Bronchial epithelial cell (primary cell): ENCODE measurements at regions not wholly inside any gene's neighbourhood (a gene's known extent, or its start where the extent isn't known, plus 50 kb on each side); places are given as distances from the start of the nearest gene placed in this dataset.

Experiments
- DNase-seq: peaks from one replicate; pipeline ENCODE4 v3.0.0-alpha.2; 2010; ENCODE audit warnings: low read depth
- FAIRE-seq: peaks from 2 replicates; lab custom pipeline; 2011; peaks lifted over from hg19 to GRCh38; lab: Jason Lieb, UNC
- H3K27me3 ChIP-seq: 2 replicates; pipeline ENCODE4 v1.5.1; 2011; ENCODE audit warnings: low read length; ENCODE audit not compliant: control insufficient read depth, insufficient read depth
- H3K36me3 ChIP-seq: 2 replicates; pipeline ENCODE4 v1.5.1; 2011; ENCODE audit warnings: low read length; ENCODE audit not compliant: control insufficient read depth, insufficient read depth
- H3K4me3 ChIP-seq: 2 replicates; pipeline ENCODE4 v1.5.1; 2011; ENCODE audit warnings: mild to moderate bottlenecking, low read depth, low read length, control low read depth
- CTCF ChIP-seq: IDR thresholded peaks from 2 replicates; pipeline ENCODE4 v1.5.1; 2011; ENCODE audit warnings: mild to moderate bottlenecking, moderate library complexity, low read length, control low read depth, inconsistent platforms; ENCODE audit not compliant: insufficient read depth, severe bottlenecking

DNA sequence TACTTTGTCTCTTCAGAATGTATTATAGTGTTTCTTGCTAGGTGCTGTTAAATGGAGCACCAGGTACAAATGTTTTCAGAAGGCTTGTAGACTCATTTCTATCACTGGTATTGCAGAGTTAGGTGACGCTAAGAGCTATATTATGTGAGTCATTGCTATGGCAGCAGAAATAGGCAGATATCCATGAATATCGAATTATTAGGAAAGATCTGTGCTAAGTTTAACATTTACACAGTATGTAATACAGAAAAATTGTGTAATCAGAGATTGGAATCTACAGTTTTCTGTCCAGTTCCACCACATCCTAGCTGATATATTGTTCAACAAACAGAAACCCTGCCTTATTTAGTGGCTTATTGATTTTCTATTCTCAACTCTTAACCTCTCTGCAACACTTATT lies 1025.5 kb downstream of the STIM2 start:
- H3K27me3 ChIP-seq = no peaks in the 10 kb centered on the region
- FAIRE-seq = no peak

DNA sequence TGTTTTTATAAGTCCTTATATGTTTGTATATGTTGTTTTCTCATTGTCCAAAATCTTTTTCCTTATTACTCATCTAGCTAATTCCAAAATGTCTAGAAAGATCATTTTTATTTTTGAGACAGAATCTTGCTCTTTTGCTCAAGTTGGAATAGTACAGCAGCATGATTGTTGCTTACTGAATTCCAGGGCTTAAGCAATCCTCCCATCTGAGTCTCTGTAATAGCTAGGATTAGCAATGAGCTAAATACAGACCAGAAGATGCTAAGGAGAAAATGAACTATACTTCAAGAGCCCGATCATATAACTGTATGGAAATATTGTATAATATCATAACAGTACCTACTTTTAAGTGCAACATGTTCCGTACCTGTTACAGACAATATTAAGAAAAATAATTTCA lies 1027.0 kb downstream of the STIM2 start:
- no peaks in the 10 kb centered on the region for H3K36me3 ChIP-seq
- FAIRE-seq = no peak

More for the DNA sequence above, 1025.5 kb downstream of the STIM2 start:
- no peak for DNase-seq
- H3K36me3 ChIP-seq = no peaks in the 10 kb centered on the region
- TF ChIP-seq CTCF = no peak
- H3K4me3 ChIP-seq = no peak overlapping the region

DNA sequence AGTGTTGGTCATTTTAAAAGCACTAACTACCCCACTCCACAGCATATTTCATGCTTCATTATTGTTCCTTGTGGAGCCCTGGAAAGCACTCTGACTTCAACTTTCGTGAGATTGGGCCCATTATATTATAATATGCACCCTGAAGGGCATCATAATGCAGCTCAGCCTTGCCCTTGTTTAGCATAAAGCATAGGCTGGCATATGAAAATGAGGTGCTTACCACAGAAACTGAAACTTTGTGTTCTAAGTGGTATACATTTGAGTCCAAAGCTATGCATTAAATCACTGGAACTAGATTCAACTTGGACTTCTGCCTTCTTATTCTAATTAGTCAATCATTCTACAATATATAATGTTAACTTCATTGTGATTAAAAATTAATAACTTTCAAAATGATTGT lies 1027.9 kb downstream of the STIM2 start:
- no peak for DNase-seq
- H3K27me3 ChIP-seq = no peaks in the 10 kb centered on the region
- H3K36me3 ChIP-seq = no peaks in the 10 kb centered on the region
- no peak overlapping the region for H3K4me3 ChIP-seq
- no peak for TF ChIP-seq CTCF
- FAIRE-seq = no peak

More for the DNA sequence above, 1027.0 kb downstream of the STIM2 start:
- TF ChIP-seq CTCF = no peak
- Histone ChIP-seq H3K4me3 (no peak overlapping the region), H3K27me3 (no peaks in the 10 kb centered on the region)
- no peak for DNase-seq

DNA sequence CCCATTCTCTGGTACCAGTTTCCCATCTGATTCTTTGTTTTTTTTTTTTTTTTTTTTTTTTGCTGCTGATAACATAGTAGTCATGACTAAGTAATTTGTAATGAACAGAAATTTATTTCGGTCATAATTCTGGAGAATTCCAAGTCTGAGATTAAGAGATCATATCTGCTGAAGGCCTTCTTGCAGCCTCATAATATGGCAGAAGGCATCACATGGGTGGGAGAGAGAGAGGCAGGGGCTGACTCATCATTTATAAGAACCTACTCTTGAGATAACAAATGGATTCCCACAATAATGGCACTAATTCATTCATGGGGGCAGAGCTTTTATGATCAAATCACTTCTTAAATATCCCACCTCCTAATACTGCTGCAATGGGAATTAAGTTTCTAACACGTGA lies 1034.3 kb downstream of the STIM2 start:
- Histone ChIP-seq H3K27me3 (no peaks in the 10 kb centered on the region), H3K4me3 (no peak overlapping the region), H3K36me3 (no peaks in the 10 kb centered on the region)
- TF ChIP-seq CTCF = no peak
- DNase-seq (no peak), FAIRE-seq (no peak)

DNA sequence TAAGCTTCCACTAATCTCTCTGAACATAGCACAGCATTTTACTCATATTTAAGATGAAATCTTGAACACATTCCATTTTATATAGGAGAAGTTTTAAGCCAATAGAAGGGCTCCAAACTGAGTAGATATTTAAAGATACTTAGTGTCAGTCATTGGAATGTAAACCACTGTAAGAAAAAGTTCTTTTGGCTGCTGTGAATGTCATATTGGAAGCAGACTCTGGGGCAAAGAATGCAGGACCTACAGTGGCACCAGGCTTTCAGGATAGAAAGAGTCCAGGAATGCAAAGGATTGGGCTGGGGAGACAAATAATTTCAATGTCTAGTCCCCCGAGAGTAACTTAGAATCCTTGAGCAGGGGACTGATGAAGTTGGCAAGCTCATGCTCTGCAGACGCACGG lies 1047.7 kb downstream of the STIM2 start:
- Histone ChIP-seq H3K4me3 (no peak overlapping the region), H3K36me3 (no peaks in the 10 kb centered on the region), H3K27me3 (no peaks in the 10 kb centered on the region)
- no peak for TF ChIP-seq CTCF
- DNase-seq (no peak), FAIRE-seq (no peak)

DNA sequence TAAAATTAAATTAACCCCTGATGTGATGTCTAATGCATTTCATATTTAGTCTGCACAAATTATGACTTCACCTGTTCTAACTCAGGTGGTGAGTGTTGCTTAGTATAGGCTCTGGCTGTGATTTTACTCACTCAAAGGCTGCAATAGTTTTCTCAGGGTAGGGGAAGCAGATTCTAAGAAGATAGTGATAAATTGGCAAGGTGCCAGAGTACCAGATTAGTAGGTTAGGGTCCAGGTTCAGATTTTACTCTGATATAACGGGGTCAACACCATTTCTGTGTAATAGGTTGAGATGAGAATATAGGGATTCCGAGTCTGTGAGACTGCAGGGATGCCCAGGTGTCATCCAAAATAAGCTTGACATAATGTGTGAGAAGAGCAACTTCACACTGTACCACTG lies 1049.6 kb downstream of the STIM2 start:
- Histone ChIP-seq H3K36me3 (no peaks in the 10 kb centered on the region), H3K4me3 (no peak overlapping the region), H3K27me3 (no peaks in the 10 kb centered on the region)
- DNase-seq (no peak), FAIRE-seq (no peak)
- no peak for TF ChIP-seq CTCF
